Naive thymus-derived CD4-positive, alpha-beta T cell (primary cell): ENCODE measurements at regions not wholly inside any gene's neighbourhood (a gene's known extent, or its start where the extent isn't known, plus 50 kb on each side); places are given as distances from the start of the nearest gene placed in this dataset. TPM values are rescaled to one million over a fixed set of nuclear protein-coding genes. Genes with fewer than 3 reads are reported as not detected.

Experiments used
- ATAC-seq: fragments of 150-1000 bp; cut with Tn5 transposase; 2 replicates; pipeline ENCODE4 v1.10.0; 2021; ENCODE audit warnings: mild to moderate bottlenecking, moderate library complexity
- CTCF ChIA-PET: fragments of 350-600 bp; sonication (Branson Sonifier 250); formaldehyde crosslinking; loops from one replicate; lab custom pipeline; 2021; ENCODE audit warnings: antibody characterized with exemption; lab: Charles Lee
- POLR2A ChIA-PET: fragments of 350-600 bp; sonication (Branson Sonifier 250); formaldehyde crosslinking; loops from one replicate; lab custom pipeline; 2021; ENCODE audit warnings: antibody characterized with exemption, inconsistent platforms; lab: Charles Lee
- DNase-seq, 9 donors: peaks; one replicate each; pipeline versions ENCODE4 v3.0.0 to v3.0.0-alpha.2; 2020 to 2022; ENCODE audit warnings: mixed read lengths in 1 of 9
- H3K27ac ChIP-seq: one replicate; pipeline ENCODE4 v1.7.0; 2013; ENCODE audit warnings: mild to moderate bottlenecking, low read depth, low read length, moderate library complexity
- H3K27me3 ChIP-seq, 2 donors: one replicate each; pipeline ENCODE4 v1.7.0; 2013; ENCODE audit warnings: low read length in 2 of 2, mild to moderate bottlenecking in 2 of 2, moderate library complexity in 2 of 2; ENCODE audit not compliant: control insufficient read depth in 2 of 2, insufficient read depth in 2 of 2
- H3K36me3 ChIP-seq, 3 experiments: 1 replicate in 2 of 3; 2 replicates in 1 of 3; pipeline ENCODE4 v1.7.0; 2013; ENCODE audit warnings: low read length in 3 of 3, mild to moderate bottlenecking in 3 of 3, moderate library complexity in 1 of 3; ENCODE audit not compliant: insufficient read depth in 3 of 3, control insufficient read depth in 2 of 3
- H3K4me1 ChIP-seq, 2 donors: one replicate each; pipeline ENCODE4 v1.7.0; 2013; ENCODE audit warnings: low read length in 2 of 2, mild to moderate bottlenecking in 2 of 2, moderate library complexity in 1 of 2; ENCODE audit not compliant: control insufficient read depth in 2 of 2, insufficient read depth in 2 of 2
- H3K4me3 ChIP-seq: 2 replicates; pipeline ENCODE4 v1.7.0; 2013; ENCODE audit warnings: mild to moderate bottlenecking, low read length
- H3K9me3 ChIP-seq, 3 experiments: 1 replicate in 2 of 3; 2 replicates in 1 of 3; pipeline ENCODE4 v1.7.0; 2013; ENCODE audit warnings: low read length in 3 of 3; ENCODE audit not compliant: control insufficient read depth in 2 of 3
- H3K27ac Mint-ChIP-seq, 9 donors: one replicate each; pipeline ENCODE4 v1.8.0; 2020 to 2022; ENCODE audit warnings: mixed read lengths in 9 of 9, mild to moderate bottlenecking in 8 of 9, moderate library complexity in 5 of 9, inconsistent platforms in 2 of 9
- H3K27me3 Mint-ChIP-seq, 5 donors: one replicate each; pipeline ENCODE4 v1.8.0; 2021 to 2022; ENCODE audit warnings: mixed read lengths in 5 of 5, mild to moderate bottlenecking in 1 of 5
- H3K36me3 Mint-ChIP-seq, 5 donors: one replicate each; pipeline ENCODE4 v1.8.0; 2020 to 2022; ENCODE audit warnings: mixed read lengths in 5 of 5, mild to moderate bottlenecking in 3 of 5, inconsistent platforms in 1 of 5
- H3K4me1 Mint-ChIP-seq, 7 donors: one replicate each; pipeline ENCODE4 v1.8.0; 2020 to 2022; ENCODE audit warnings: mixed read lengths in 7 of 7, mild to moderate bottlenecking in 3 of 7, inconsistent platforms in 1 of 7
- H3K4me3 Mint-ChIP-seq, 10 donors: one replicate each; pipeline ENCODE4 v1.8.0; 2020 to 2022; ENCODE audit warnings: mild to moderate bottlenecking in 10 of 10, mixed read lengths in 10 of 10, moderate library complexity in 6 of 10, inconsistent platforms in 2 of 10
- H3K9me3 Mint-ChIP-seq, 11 donors: one replicate each; pipeline ENCODE4 v1.8.0; 2020 to 2022; ENCODE audit warnings: mixed read lengths in 11 of 11, mild to moderate bottlenecking in 4 of 11, inconsistent platforms in 1 of 11, moderate library complexity in 1 of 11
- intact Hi-C, 2 donors: fragments of 100-400 bp; cut with micrococcal nuclease; formaldehyde crosslinking; loops; one replicate each; pipeline ENCODE4 v1.15.1; 2023
- microRNA-seq: library from miRNA; unstranded; fragments of <30 nt; microRNA quantifications from one replicate; pipeline ENCODE4 v1.2.0, GENCODE V29; 2022; ENCODE audit warnings: borderline microRNAs expressed

DNA sequence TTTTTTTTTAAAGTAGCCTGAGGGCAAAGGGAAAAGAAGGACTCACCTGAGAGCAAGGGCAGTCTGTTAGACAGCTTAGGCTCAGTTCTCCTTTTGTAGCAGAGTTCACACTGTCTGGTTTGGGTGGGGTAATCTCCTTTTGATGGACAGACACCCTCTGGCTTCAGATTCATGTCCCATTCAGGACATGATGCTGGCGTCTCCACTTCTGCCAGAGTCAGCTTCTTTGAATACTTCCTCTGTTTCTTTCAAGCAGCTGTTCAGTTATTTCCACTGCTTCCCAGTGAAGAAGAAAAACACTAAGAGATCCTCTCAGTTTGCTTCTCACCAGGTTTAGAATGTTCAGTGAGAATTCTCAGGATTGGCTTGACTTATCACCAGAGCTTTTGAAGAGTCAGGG, 79.0 kb upstream of the HSD17B12 start:
- H3K36me3 ChIP-seq, result no peaks in the 10 kb centered on the region
- Mint-ChIP-seq H3K36me3 (peaks cover 0 to 3% (median 0%) of the 10 kb centered on the region in 5 donors), H3K27ac (no peak overlapping the region), H3K4me3 (no peak overlapping the region), H3K9me3 (peaks cover 0 to 5% (median 0%) of the 10 kb centered on the region in 11 donors), H3K27me3 (peaks cover 15 to 52% (median 30%) of the 10 kb centered on the region in 5 donors), H3K4me1 (no peaks in the 10 kb centered on the region)
- ATAC-seq (no peak), DNase-seq (no peak)
- H3K9me3 ChIP-seq, result no peaks in the 10 kb centered on the region
- intact Hi-C loops, result no loop called here
- no peaks in the 10 kb centered on the region for H3K27me3 ChIP-seq
- ChIA-PET POLR2A (no interaction called here), CTCF (no interaction called here)
- no peak overlapping the region for H3K4me3 ChIP-seq
- no peaks in the 10 kb centered on the region for H3K4me1 ChIP-seq
- no peak overlapping the region for H3K27ac ChIP-seq

DNA sequence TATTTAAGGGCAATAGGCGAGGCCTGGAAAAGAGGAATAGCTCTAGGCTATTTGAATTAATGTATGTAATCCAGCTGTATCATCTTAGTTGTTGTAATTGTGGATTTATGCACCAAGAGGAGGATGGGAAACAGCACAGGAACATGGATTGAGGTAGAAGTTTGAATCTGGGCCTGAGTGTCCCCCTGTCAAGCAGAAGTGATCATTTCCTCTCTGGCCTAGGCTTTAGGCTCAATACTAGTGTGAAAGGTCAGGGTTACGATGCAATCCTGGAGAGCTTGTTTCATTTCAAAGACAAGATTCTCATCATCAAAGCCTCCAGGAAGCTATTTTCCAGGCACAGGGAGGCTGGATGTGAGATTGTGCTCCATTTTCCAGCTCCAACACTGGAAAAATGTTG, 77.9 kb upstream of the HSD17B12 start:
- Mint-ChIP-seq H3K4me1 (no peaks in the 10 kb centered on the region), H3K27me3 (peaks cover 14 to 57% (median 24%) of the 10 kb centered on the region in 5 donors), H3K27ac (no peak overlapping the region), H3K9me3 (peaks cover 0 to 5% (median 0%) of the 10 kb centered on the region in 11 donors), H3K36me3 (no peaks in the 10 kb centered on the region), H3K4me3 (no peak overlapping the region)
- intact Hi-C loops, result no loop called here
- Histone ChIP-seq H3K4me3 (no peak overlapping the region), H3K36me3 (no peaks in the 10 kb centered on the region), H3K9me3 (no peaks in the 10 kb centered on the region), H3K27me3 (no peaks in the 10 kb centered on the region), H3K4me1 (no peaks in the 10 kb centered on the region), H3K27ac (no peak overlapping the region)
- ChIA-PET CTCF (no interaction called here), POLR2A (no interaction called here)
- ATAC-seq (no peak), DNase-seq (no peak)

DNA sequence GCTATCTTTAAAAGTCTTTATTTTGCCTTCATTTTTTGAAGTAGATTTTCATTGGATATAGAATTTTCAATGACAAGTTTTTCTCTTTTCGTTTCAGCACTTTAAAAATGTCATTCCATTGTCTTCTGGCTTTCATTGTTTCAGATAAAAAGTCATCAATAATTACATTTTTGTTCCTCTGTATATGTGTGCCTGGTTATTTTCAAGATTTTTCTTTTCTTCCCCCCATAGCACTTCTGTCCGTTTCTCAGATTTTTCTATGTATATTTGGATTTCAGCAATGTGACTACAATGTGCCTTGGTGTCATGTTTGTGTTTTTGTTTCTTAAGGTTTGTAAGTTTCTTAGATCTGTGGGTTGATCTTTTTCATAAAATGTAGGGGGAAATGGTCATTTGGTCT, 66.3 kb upstream of the HSD17B12 start:
- ATAC-seq (no peak), DNase-seq (no peak)
- Histone ChIP-seq H3K27me3 (peaks cover 0 to 4% of the 10 kb centered on the region in 2 donors), H3K36me3 (no peaks in the 10 kb centered on the region), H3K9me3 (peaks cover 0 to 3% (median 0%) of the 10 kb centered on the region in 3 experiments), H3K27ac (no peak overlapping the region), H3K4me1 (no peaks in the 10 kb centered on the region), H3K4me3 (no peak overlapping the region)
- no peak overlapping the region for H3K27ac Mint-ChIP-seq
- intact Hi-C loops, result no loop called here
- peaks cover 0 to 9% (median 0%) of the 10 kb centered on the region in 5 donors for H3K36me3 Mint-ChIP-seq
- H3K4me3 Mint-ChIP-seq, result no peak overlapping the region
- peaks cover 11 to 49% (median 36%) of the 10 kb centered on the region in 5 donors for H3K27me3 Mint-ChIP-seq
- no peaks in the 10 kb centered on the region for H3K4me1 Mint-ChIP-seq
- POLR2A ChIA-PET, result no interaction called here
- CTCF ChIA-PET, result no interaction called here
- H3K9me3 Mint-ChIP-seq, result peaks cover 3 to 38% (median 18%) of the 10 kb centered on the region in 11 donors

DNA sequence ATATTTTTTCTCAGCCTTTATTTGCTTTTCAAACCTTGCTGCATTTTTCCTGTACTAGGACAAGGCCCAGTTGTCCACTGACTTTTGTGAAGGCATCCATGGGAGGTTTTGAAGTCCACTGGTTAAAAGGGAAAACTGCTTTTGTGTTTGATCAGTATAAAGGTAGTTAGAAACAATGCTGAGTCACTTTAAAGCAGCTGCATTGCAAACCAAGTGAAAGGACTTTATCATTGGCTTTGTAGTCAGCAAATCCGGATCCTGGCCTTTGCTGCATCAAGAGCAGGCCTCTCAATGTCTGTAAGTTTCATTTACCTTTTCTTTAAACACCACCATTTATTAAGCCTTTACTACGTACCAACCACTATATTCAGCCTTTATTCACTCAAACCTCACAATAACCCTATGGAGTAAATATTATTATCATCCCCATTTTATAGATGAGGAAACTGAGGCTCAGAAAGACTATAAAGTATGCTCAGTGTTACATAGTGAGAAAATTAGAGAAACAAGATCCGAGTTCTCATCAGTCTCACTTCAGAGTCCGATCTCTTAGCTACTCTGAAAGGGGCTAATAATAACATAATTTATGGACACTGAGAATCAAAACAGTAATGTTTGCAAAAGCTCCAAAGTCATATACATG, 60.6 kb upstream of the HSD17B12 start:
- ATAC-seq (no peak), DNase-seq (no peak)
- H3K27ac ChIP-seq, result no peak overlapping the region
- Mint-ChIP-seq H3K36me3 (peaks cover 0 to 4% (median 0%) of the 10 kb centered on the region in 5 donors), H3K4me1 (no peaks in the 10 kb centered on the region), H3K27me3 (peaks cover 16 to 51% (median 36%) of the 10 kb centered on the region in 5 donors), H3K9me3 (peaks cover 3 to 21% (median 9%) of the 10 kb centered on the region in 11 donors), H3K27ac (no peak overlapping the region), H3K4me3 (no peak overlapping the region)
- intact Hi-C loops, result no loop called here
- CTCF ChIA-PET, result no interaction called here
- H3K27me3 ChIP-seq, result no peaks in the 10 kb centered on the region
- no peaks in the 10 kb centered on the region for H3K9me3 ChIP-seq
- POLR2A ChIA-PET, result no interaction called here
- H3K36me3 ChIP-seq, result no peaks in the 10 kb centered on the region
- H3K4me3 ChIP-seq, result no peak overlapping the region
- H3K4me1 ChIP-seq, result no peaks in the 10 kb centered on the region

DNA sequence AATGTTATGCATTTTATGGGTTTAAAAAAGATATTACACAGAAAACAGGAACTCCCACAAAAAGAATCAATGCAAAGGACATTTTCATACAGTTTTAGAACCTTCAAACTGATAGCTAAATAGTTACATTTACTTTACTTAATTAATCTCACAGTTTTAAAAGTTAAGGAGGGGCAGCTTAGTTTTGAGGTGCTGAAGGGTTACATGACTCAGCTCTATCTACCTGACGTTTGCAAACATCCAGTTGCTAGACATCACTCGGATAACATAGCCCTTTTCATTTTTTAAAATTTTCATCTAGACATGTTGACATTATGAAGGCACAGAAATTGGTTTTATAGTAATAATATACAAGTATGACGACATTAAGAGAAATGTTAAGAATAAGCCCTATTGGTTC, 53.7 kb upstream of the HSD17B12 start:
- H3K27me3 Mint-ChIP-seq, result peaks cover 29 to 42% (median 34%) of the 10 kb centered on the region in 5 donors
- no peaks in the 10 kb centered on the region for H3K36me3 Mint-ChIP-seq
- no peaks in the 10 kb centered on the region for H3K36me3 ChIP-seq
- CTCF ChIA-PET, result no interaction called here
- intact Hi-C loops, result no loop called here
- H3K27ac Mint-ChIP-seq, result no peak overlapping the region
- H3K4me3 Mint-ChIP-seq, result no peak overlapping the region
- H3K9me3 ChIP-seq, result no peaks in the 10 kb centered on the region
- ATAC-seq (no peak), DNase-seq (no peak)
- no peaks in the 10 kb centered on the region for H3K4me1 Mint-ChIP-seq
- H3K27ac ChIP-seq, result no peak overlapping the region
- no peaks in the 10 kb centered on the region for H3K4me1 ChIP-seq
- H3K9me3 Mint-ChIP-seq, result no peaks in the 10 kb centered on the region
- no peak overlapping the region for H3K4me3 ChIP-seq
- POLR2A ChIA-PET, result interaction anchor here (1.2 kb wide), 1 partner anchor 10 kb away, joined by 5 read pairs; no protein-coding TSS in a partner anchor
- no peaks in the 10 kb centered on the region for H3K27me3 ChIP-seq

Small RNA genes in the stretch of these regions (microRNA-seq; reads per million reads assigned to microRNA genes)
- gene MIR129-2, result not detected
- not detected for gene MIR670
